ENCODE measurements at regions not wholly inside any gene's neighbourhood (a gene's known extent, or its start where the extent isn't known, plus 50 kb on each side); places are given as distances from the start of the nearest gene placed in this dataset.

GRCh38 chr11:19426756-19427403, 186.1 kb upstream of the E2F8 start:
- Mint-ChIP-seq H3K4me1 (no peaks in the 10 kb centered on the region), H3K36me3 (no peaks in the 10 kb centered on the region), H3K27ac (no peak overlapping the region), H3K4me3 (no peak overlapping the region), H3K27me3 (peaks cover 9 to 17% of the 10 kb centered on the region in 2 donors), H3K9me3 (peaks cover 0 to 3% (median 0%) of the 10 kb centered on the region in 8 donors)
- Histone ChIP-seq H3K36me3 (ENCODE audit: insufficient read depth, low read length) (no peaks in the 10 kb centered on the region), H3K9me3 (ENCODE audit: control insufficient read depth in 1 of 2, low read length in 2 of 2) (no peaks in the 10 kb centered on the region), H3K27ac (ENCODE audit: low read depth, low read length) (no peak overlapping the region), H3K4me1 (ENCODE audit: insufficient read depth, low read length) (no peaks in the 10 kb centered on the region), H3K27me3 (ENCODE audit: insufficient read depth, low read length) (no peaks in the 10 kb centered on the region), H3K4me3 (ENCODE audit: low read length in 2 of 2) (no peak overlapping the region)
- ChIA-PET POLR2A (ENCODE audit: partially characterized antibody) (no interaction called here), CTCF (ENCODE audit: partially characterized antibody) (no interaction called here)
- intact Hi-C loops (cut with micrococcal nuclease) = no loop called here
- no peak for DNase-seq

- CTCF ChIA-PET (ENCODE audit: partially characterized antibody) = no interaction called here
- H3K36me3 ChIP-seq (ENCODE audit: insufficient read depth, low read length) = no peaks in the 10 kb centered on the region
- no peaks in the 10 kb centered on the region for H3K36me3 Mint-ChIP-seq
These were observed 185.4 kb upstream of the E2F8 start for GRCh38 chr11:19426011-19426755.

GRCh38 chr11:19422276-19422675, 181.5 kb upstream of the E2F8 start:
- DNase-seq = no peak
- POLR2A ChIA-PET (ENCODE audit: partially characterized antibody) = no interaction called here
- intact Hi-C loops (cut with micrococcal nuclease) = no loop called here
- H3K27me3 Mint-ChIP-seq = peaks cover 6 to 7% of the 10 kb centered on the region in 2 donors
- Histone ChIP-seq H3K9me3 (ENCODE audit: control insufficient read depth in 1 of 2, low read length in 2 of 2) (no peaks in the 10 kb centered on the region), H3K36me3 (ENCODE audit: insufficient read depth, low read length) (no peaks in the 10 kb centered on the region), H3K27ac (ENCODE audit: low read depth, low read length) (no peak overlapping the region), H3K4me1 (ENCODE audit: insufficient read depth, low read length) (no peaks in the 10 kb centered on the region), H3K4me3 (ENCODE audit: low read length in 2 of 2) (no peak overlapping the region), H3K27me3 (ENCODE audit: insufficient read depth, low read length) (no peaks in the 10 kb centered on the region)
- no peak overlapping the region for H3K27ac Mint-ChIP-seq
- H3K4me1 Mint-ChIP-seq = no peaks in the 10 kb centered on the region
- no peaks in the 10 kb centered on the region for H3K36me3 Mint-ChIP-seq
- H3K4me3 Mint-ChIP-seq = no peak overlapping the region
- CTCF ChIA-PET (ENCODE audit: partially characterized antibody) = no interaction called here
- H3K9me3 Mint-ChIP-seq = peaks cover 0 to 4% (median 0%) of the 10 kb centered on the region in 8 donors

More at GRCh38 chr11:19426011-19426755, 185.4 kb upstream of the E2F8 start:
- H3K27ac ChIP-seq (ENCODE audit: low read depth, low read length) = no peak overlapping the region
- H3K27me3 Mint-ChIP-seq = peaks cover 9 to 13% of the 10 kb centered on the region in 2 donors
- intact Hi-C loops (cut with micrococcal nuclease) = no loop called here
- no peaks in the 10 kb centered on the region for H3K4me1 Mint-ChIP-seq
- no peaks in the 10 kb centered on the region for H3K4me1 ChIP-seq (ENCODE audit: insufficient read depth, low read length)
- H3K9me3 Mint-ChIP-seq = peaks cover 0 to 3% (median 0%) of the 10 kb centered on the region in 8 donors
- H3K27ac Mint-ChIP-seq = no peak overlapping the region
- no peaks in the 10 kb centered on the region for H3K27me3 ChIP-seq (ENCODE audit: insufficient read depth, low read length)
- no peak for DNase-seq
- POLR2A ChIA-PET (ENCODE audit: partially characterized antibody) = no interaction called here
- H3K4me3 Mint-ChIP-seq = no peak overlapping the region
- H3K9me3 ChIP-seq (ENCODE audit: control insufficient read depth in 1 of 2, low read length in 2 of 2) = no peaks in the 10 kb centered on the region
- no peak overlapping the region for H3K4me3 ChIP-seq (ENCODE audit: low read length in 2 of 2)

GRCh38 chr11:19420868-19421533, 180.3 kb upstream of the E2F8 start:
- DNase-seq = no peak
- intact Hi-C loops (cut with micrococcal nuclease) = no loop called here
- H3K27me3 Mint-ChIP-seq = peaks cover 1 to 4% of the 10 kb centered on the region in 2 donors
- ChIA-PET POLR2A (ENCODE audit: partially characterized antibody) (no interaction called here), CTCF (ENCODE audit: partially characterized antibody) (no interaction called here)
- H3K27ac ChIP-seq (ENCODE audit: low read depth, low read length) = no peak overlapping the region
- H3K36me3 Mint-ChIP-seq = no peaks in the 10 kb centered on the region
- no peaks in the 10 kb centered on the region for H3K4me1 ChIP-seq (ENCODE audit: insufficient read depth, low read length)
- peaks cover 0 to 6% (median 1%) of the 10 kb centered on the region in 8 donors for H3K9me3 Mint-ChIP-seq
- H3K4me3 ChIP-seq (ENCODE audit: low read length in 2 of 2) = no peak overlapping the region
- H3K27me3 ChIP-seq (ENCODE audit: insufficient read depth, low read length) = no peaks in the 10 kb centered on the region
- H3K27ac Mint-ChIP-seq = no peak overlapping the region
- no peaks in the 10 kb centered on the region for H3K36me3 ChIP-seq (ENCODE audit: insufficient read depth, low read length)
- H3K4me1 Mint-ChIP-seq = no peaks in the 10 kb centered on the region
- H3K9me3 ChIP-seq (ENCODE audit: control insufficient read depth in 1 of 2, low read length in 2 of 2) = no peaks in the 10 kb centered on the region
- H3K4me3 Mint-ChIP-seq = no peak overlapping the region

GRCh38 chr11:19419808-19420207, 179.1 kb upstream of the E2F8 start:
- DNase-seq = no peak
- H3K4me3 ChIP-seq (ENCODE audit: low read length in 2 of 2) = no peak overlapping the region
- no peak overlapping the region for H3K27ac ChIP-seq (ENCODE audit: low read depth, low read length)
- H3K36me3 ChIP-seq (ENCODE audit: insufficient read depth, low read length) = no peaks in the 10 kb centered on the region
- H3K27me3 Mint-ChIP-seq = peaks cover 0 to 1% of the 10 kb centered on the region in 2 donors
- H3K9me3 ChIP-seq (ENCODE audit: control insufficient read depth in 1 of 2, low read length in 2 of 2) = no peaks in the 10 kb centered on the region
- POLR2A ChIA-PET (ENCODE audit: partially characterized antibody) = no interaction called here
- no peaks in the 10 kb centered on the region for H3K27me3 ChIP-seq (ENCODE audit: insufficient read depth, low read length)
- CTCF ChIA-PET (ENCODE audit: partially characterized antibody) = no interaction called here
- H3K36me3 Mint-ChIP-seq = no peaks in the 10 kb centered on the region
- H3K27ac Mint-ChIP-seq = no peak overlapping the region
- no peaks in the 10 kb centered on the region for H3K4me1 Mint-ChIP-seq
- no peaks in the 10 kb centered on the region for H3K4me1 ChIP-seq (ENCODE audit: insufficient read depth, low read length)
- intact Hi-C loops (cut with micrococcal nuclease) = no loop called here
- H3K4me3 Mint-ChIP-seq = no peak overlapping the region
- H3K9me3 Mint-ChIP-seq = peaks cover 0 to 6% (median 3%) of the 10 kb centered on the region in 8 donors

GRCh38 chr11:19419021-19419750, 178.4 kb upstream of the E2F8 start:
- no peaks in the 10 kb centered on the region for H3K4me1 ChIP-seq (ENCODE audit: insufficient read depth, low read length)
- H3K4me3 ChIP-seq (ENCODE audit: low read length in 2 of 2) = no peak overlapping the region
- Mint-ChIP-seq H3K4me1 (no peaks in the 10 kb centered on the region), H3K4me3 (no peak overlapping the region), H3K36me3 (no peaks in the 10 kb centered on the region), H3K27ac (no peak overlapping the region), H3K27me3 (peaks cover 0 to 1% of the 10 kb centered on the region in 2 donors), H3K9me3 (peaks cover 0 to 6% (median 3%) of the 10 kb centered on the region in 8 donors)
- CTCF ChIA-PET (ENCODE audit: partially characterized antibody) = no interaction called here
- intact Hi-C loops (cut with micrococcal nuclease) = no loop called here
- no peak overlapping the region for H3K27ac ChIP-seq (ENCODE audit: low read depth, low read length)
- H3K36me3 ChIP-seq (ENCODE audit: insufficient read depth, low read length) = no peaks in the 10 kb centered on the region
- POLR2A ChIA-PET (ENCODE audit: partially characterized antibody) = no interaction called here
- H3K27me3 ChIP-seq (ENCODE audit: insufficient read depth, low read length) = no peaks in the 10 kb centered on the region
- no peak for DNase-seq
- H3K9me3 ChIP-seq (ENCODE audit: control insufficient read depth in 1 of 2, low read length in 2 of 2) = no peaks in the 10 kb centered on the region

GRCh38 chr11:19418221-19418620, 177.5 kb upstream of the E2F8 start:
- Mint-ChIP-seq H3K4me3 (no peak overlapping the region), H3K27ac (no peak overlapping the region), H3K4me1 (no peaks in the 10 kb centered on the region), H3K9me3 (peaks cover 0 to 8% (median 3%) of the 10 kb centered on the region in 8 donors), H3K27me3 (peaks cover 0 to 2% of the 10 kb centered on the region in 2 donors), H3K36me3 (no peaks in the 10 kb centered on the region)
- Histone ChIP-seq H3K27ac (ENCODE audit: low read depth, low read length) (no peak overlapping the region), H3K27me3 (ENCODE audit: insufficient read depth, low read length) (no peaks in the 10 kb centered on the region), H3K36me3 (ENCODE audit: insufficient read depth, low read length) (no peaks in the 10 kb centered on the region), H3K9me3 (ENCODE audit: control insufficient read depth in 1 of 2, low read length in 2 of 2) (no peaks in the 10 kb centered on the region), H3K4me1 (ENCODE audit: insufficient read depth, low read length) (no peaks in the 10 kb centered on the region), H3K4me3 (ENCODE audit: low read length in 2 of 2) (no peak overlapping the region)
- intact Hi-C loops (cut with micrococcal nuclease) = no loop called here
- ChIA-PET CTCF (ENCODE audit: partially characterized antibody) (no interaction called here), POLR2A (ENCODE audit: partially characterized antibody) (no interaction called here)
- DNase-seq = no peak
